Natural killer cell (primary cell): ENCODE measurements at regions not wholly inside any gene's neighbourhood (a gene's known extent, or its start where the extent isn't known, plus 50 kb on each side); places are given as distances from the start of the nearest gene placed in this dataset.

Experiments
- ATAC-seq, 3 donors: fragments of 150-1000 bp in 2 of 3; fragments of 200-7000 bp in 1 of 3; cut with Tn5 transposase; 1 replicate in 1 of 3; 2 replicates in 2 of 3; pipeline ENCODE4 v1.10.0; 2021; ENCODE audit warnings: mild to moderate bottlenecking in 2 of 3, moderate library complexity in 2 of 3
- DNase-seq, 2 donors: peaks; one replicate each; pipeline versions ENCODE4 v3.0.0 to v3.0.0-alpha.2; 2013 to 2021; ENCODE audit warnings: mixed read lengths in 1 of 2
- H3K27ac ChIP-seq: one replicate; pipeline ENCODE4 v1.5.1; 2013; ENCODE audit warnings: mild to moderate bottlenecking, low read length
- H3K27me3 ChIP-seq: one replicate; pipeline ENCODE4 v1.6.1; 2013; ENCODE audit warnings: low read length; ENCODE audit not compliant: control insufficient read depth, insufficient read depth
- H3K36me3 ChIP-seq: one replicate; pipeline ENCODE4 v1.6.1; 2013; ENCODE audit warnings: low read length; ENCODE audit not compliant: control insufficient read depth, insufficient read depth
- H3K4me1 ChIP-seq: one replicate; pipeline ENCODE4 v1.6.1; 2013; ENCODE audit warnings: low read length; ENCODE audit not compliant: control insufficient read depth, insufficient read depth
- H3K4me3 ChIP-seq: one replicate; pipeline ENCODE4 v1.5.1; 2013; ENCODE audit warnings: low read length
- H3K9me3 ChIP-seq: one replicate; pipeline ENCODE4 v1.6.1; 2013; ENCODE audit warnings: low read length; ENCODE audit not compliant: control insufficient read depth, insufficient read depth
- H3K27ac Mint-ChIP-seq, 2 donors: one replicate each; pipeline ENCODE4 v1.8.0; 2022; ENCODE audit warnings: mild to moderate bottlenecking in 2 of 2, mixed read lengths in 2 of 2, moderate library complexity in 1 of 2
- H3K27me3 Mint-ChIP-seq, 2 donors: one replicate each; pipeline ENCODE4 v1.8.0; 2022; ENCODE audit warnings: low read depth in 2 of 2, mixed read lengths in 2 of 2
- H3K36me3 Mint-ChIP-seq: one replicate; pipeline ENCODE4 v1.8.0; 2022; ENCODE audit warnings: mixed read lengths
- H3K4me1 Mint-ChIP-seq, 2 donors: one replicate each; pipeline ENCODE4 v1.8.0; 2022; ENCODE audit warnings: mixed read lengths in 2 of 2
- H3K4me3 Mint-ChIP-seq: one replicate; pipeline ENCODE4 v1.8.0; 2022; ENCODE audit warnings: mild to moderate bottlenecking, moderate library complexity, mixed read lengths
- H3K9me3 Mint-ChIP-seq, 2 donors: one replicate each; pipeline ENCODE4 v1.8.0; 2022; ENCODE audit warnings: mixed read lengths in 2 of 2
- WGBS: methylation state at CpG from one replicate; pipeline ENCODE4 v1.1.7; 2013; ENCODE audit warnings: missing lambda C conversion rate; ENCODE audit not compliant: insufficient coverage; 5-methylcytosine and 5-hydroxymethylcytosine counted together
- intact Hi-C: fragments of 100-400 bp; cut with micrococcal nuclease; formaldehyde crosslinking; loops from one replicate; pipeline ENCODE4 v1.14.2; 2022
- TF ChIP-seq, protein P1 (sequence below): fragments of 200-600 bp; IDR thresholded peaks from one replicate; pipeline ENCODE4 v1.8.0; 2022; ENCODE audit warnings: antibody characterized with exemption

DNA sequence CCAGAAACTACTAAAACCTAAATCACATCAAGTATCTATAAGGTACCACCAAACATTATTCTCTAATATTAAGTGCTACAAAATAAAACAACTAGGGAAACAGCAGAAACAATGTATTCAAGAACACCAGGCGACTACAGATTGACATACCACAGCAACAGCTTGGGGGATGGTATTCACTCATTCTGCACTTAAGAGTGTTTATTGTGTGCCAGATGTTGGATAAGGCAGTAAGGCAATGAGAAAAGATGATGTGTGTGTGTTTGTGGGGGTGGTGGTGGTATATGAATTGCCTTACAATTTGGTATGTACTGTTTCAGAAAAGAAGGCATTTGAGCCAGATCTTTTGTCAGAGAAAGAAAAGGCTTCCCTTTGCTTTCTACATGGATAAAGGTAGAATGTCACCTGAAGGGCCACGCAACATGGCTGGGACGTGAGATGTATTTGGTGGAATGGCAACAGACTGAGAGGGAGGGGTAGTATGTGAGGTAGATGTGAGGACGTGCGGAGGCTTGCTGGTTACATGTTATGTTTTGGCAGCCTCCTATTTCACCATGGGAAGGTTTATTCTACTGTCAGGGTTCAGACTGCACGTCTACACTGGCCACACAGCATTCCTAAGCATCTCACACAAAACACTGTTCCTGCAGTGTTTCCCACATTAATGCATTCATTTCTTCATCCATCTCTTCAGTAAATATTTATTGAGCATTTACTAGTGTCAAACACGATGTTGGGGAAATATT lies 300.7 kb downstream of the KLF12 start:
- no peak overlapping the region for H3K27ac ChIP-seq
- Mint-ChIP-seq H3K27me3 (no peaks in the 10 kb centered on the region), H3K4me3 (no peak overlapping the region), H3K9me3 (no peaks in the 10 kb centered on the region), H3K4me1 (peaks cover 33 to 55% of the 10 kb centered on the region in 2 donors), H3K27ac (peak overlapping the region in 1 of 2 donors; percentile 7), H3K36me3 (no peaks in the 10 kb centered on the region)
- intact Hi-C loops: no loop called here
- H3K36me3 ChIP-seq: no peaks in the 10 kb centered on the region
- no peak for ATAC-seq
- H3K4me1 ChIP-seq: no peaks in the 10 kb centered on the region
- H3K27me3 ChIP-seq: no peaks in the 10 kb centered on the region
- H3K4me3 ChIP-seq: no peak overlapping the region
- TF ChIP-seq, protein P1, sequence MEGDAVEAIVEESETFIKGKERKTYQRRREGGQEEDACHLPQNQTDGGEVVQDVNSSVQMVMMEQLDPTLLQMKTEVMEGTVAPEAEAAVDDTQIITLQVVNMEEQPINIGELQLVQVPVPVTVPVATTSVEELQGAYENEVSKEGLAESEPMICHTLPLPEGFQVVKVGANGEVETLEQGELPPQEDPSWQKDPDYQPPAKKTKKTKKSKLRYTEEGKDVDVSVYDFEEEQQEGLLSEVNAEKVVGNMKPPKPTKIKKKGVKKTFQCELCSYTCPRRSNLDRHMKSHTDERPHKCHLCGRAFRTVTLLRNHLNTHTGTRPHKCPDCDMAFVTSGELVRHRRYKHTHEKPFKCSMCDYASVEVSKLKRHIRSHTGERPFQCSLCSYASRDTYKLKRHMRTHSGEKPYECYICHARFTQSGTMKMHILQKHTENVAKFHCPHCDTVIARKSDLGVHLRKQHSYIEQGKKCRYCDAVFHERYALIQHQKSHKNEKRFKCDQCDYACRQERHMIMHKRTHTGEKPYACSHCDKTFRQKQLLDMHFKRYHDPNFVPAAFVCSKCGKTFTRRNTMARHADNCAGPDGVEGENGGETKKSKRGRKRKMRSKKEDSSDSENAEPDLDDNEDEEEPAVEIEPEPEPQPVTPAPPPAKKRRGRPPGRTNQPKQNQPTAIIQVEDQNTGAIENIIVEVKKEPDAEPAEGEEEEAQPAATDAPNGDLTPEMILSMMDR: no peak
- no peaks in the 10 kb centered on the region for H3K9me3 ChIP-seq
- DNase-seq: no peak
- 99% methylated on average over 4 of the region's 7 CpGs for WGBS

DNA sequence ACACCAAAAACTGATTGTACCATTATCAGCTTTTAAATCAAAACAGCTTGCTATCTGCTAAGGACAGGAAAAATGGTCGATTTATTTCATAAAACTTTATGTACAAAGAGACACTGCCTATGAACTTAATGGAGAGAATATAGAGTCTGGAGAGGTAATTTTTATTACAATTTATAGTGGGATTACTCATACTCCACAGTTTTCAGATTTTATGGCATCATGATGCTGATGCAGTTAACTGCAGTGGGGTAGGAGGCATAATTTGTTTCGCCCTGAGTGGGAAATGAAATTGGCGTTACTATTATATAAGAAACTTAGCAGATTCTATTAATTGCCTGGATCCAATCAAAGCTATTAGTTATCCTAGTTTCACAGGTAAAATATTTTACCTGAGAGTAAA lies 301.4 kb downstream of the KLF12 start:
- H3K9me3 ChIP-seq: no peaks in the 10 kb centered on the region
- DNase-seq (no peak), ATAC-seq (no peak)
- intact Hi-C loops: no loop called here
- Mint-ChIP-seq H3K9me3 (no peaks in the 10 kb centered on the region), H3K36me3 (no peaks in the 10 kb centered on the region), H3K4me1 (peaks cover 37 to 61% of the 10 kb centered on the region in 2 donors), H3K4me3 (no peak overlapping the region), H3K27ac (no peak overlapping the region), H3K27me3 (no peaks in the 10 kb centered on the region)
- no peak overlapping the region for H3K27ac ChIP-seq
- TF ChIP-seq, protein P1: no peak
- no CpG with 5 or more reads among the region's 3 CpGs for WGBS
- H3K4me1 ChIP-seq: no peaks in the 10 kb centered on the region
- no peak overlapping the region for H3K4me3 ChIP-seq
- no peaks in the 10 kb centered on the region for H3K27me3 ChIP-seq
- no peaks in the 10 kb centered on the region for H3K36me3 ChIP-seq

DNA sequence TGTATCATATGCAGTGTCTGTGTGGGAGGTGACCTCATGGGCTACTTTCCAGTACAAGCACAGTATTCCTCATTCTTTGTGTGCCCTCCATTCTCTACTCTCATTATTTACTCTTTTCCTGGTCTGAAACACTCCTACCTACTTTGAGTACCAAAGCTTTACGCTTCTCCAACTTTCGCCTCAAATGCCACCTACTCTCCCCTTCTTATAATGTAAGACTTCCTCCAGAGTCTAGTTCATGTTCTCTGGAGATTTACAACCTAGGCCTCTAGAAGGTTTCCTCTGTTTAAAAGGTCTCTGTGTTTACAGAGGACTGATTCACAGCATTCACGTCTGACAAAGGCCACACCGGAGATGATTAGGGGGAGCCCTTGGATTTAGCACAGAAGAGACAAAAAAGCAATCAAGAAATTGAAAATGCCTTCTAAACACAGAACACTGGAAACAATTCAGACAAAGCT lies 302.0 kb downstream of the KLF12 start:
- Histone ChIP-seq H3K36me3 (no peaks in the 10 kb centered on the region), H3K27ac (no peak overlapping the region), H3K9me3 (no peaks in the 10 kb centered on the region), H3K27me3 (no peaks in the 10 kb centered on the region), H3K4me3 (no peak overlapping the region), H3K4me1 (no peaks in the 10 kb centered on the region)
- H3K36me3 Mint-ChIP-seq: no peaks in the 10 kb centered on the region
- no peaks in the 10 kb centered on the region for H3K9me3 Mint-ChIP-seq
- intact Hi-C loops: no loop called here
- 69% methylated on average over 4 of the region's 4 CpGs for WGBS
- H3K27me3 Mint-ChIP-seq: no peaks in the 10 kb centered on the region
- peak overlapping the region in 1 of 2 donors; percentile 35 for H3K27ac Mint-ChIP-seq
- peaks cover 37 to 57% of the 10 kb centered on the region in 2 donors for H3K4me1 Mint-ChIP-seq
- H3K4me3 Mint-ChIP-seq: no peak overlapping the region
- DNase-seq: peak in 1 of 2 donors; percentile 25
- no peak for ATAC-seq
- TF ChIP-seq, protein P1: no peak

DNA sequence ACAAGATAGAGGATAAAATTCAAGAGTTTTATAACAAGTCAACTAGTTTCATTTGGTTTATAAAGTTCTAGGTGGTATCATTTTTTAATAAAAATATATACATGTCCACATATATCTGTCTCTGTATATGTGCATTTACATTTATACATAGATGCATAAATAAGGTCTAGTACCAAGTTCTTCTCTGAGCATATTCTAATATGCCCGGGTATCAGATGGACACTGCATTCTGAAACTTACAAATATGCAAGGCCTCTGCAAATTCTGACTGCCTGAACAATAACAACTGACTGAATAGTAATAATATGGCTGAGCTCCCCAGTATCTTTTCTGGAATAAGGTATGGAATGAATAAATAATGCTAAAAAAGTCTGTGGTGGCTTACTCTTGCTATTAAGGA lies 304.8 kb downstream of the KLF12 start:
- no peak for ATAC-seq
- peaks cover 10% of the 10 kb centered on the region for H3K4me1 ChIP-seq
- Mint-ChIP-seq H3K9me3 (no peaks in the 10 kb centered on the region), H3K4me3 (no peak overlapping the region), H3K27me3 (no peaks in the 10 kb centered on the region), H3K27ac (no peak overlapping the region), H3K4me1 (peaks cover 45 to 58% of the 10 kb centered on the region in 2 donors), H3K36me3 (no peaks in the 10 kb centered on the region)
- H3K4me3 ChIP-seq: no peak overlapping the region
- intact Hi-C loops: no loop called here
- no peaks in the 10 kb centered on the region for H3K27me3 ChIP-seq
- TF ChIP-seq, protein P1: no peak
- no peak overlapping the region for H3K27ac ChIP-seq
- DNase-seq: no peak
- no peaks in the 10 kb centered on the region for H3K9me3 ChIP-seq
- 100% methylated on average over 1 of the region's 1 CpG for WGBS
- H3K36me3 ChIP-seq: no peaks in the 10 kb centered on the region
